Hippocampal formation (tissue), 2 donors: ENCODE measurements at regions not wholly inside any gene's neighbourhood (a gene's known extent, or its start where the extent isn't known, plus 50 kb on each side); places are given as distances from the start of the nearest gene placed in this dataset.
"Not testable (repeated sequence)": the region's sequence is repeated elsewhere in the genome, so short reads cannot be mapped to it uniquely, and the experiment has no call there.

Source experiments
- DNase-seq, 2 donors: peaks; one replicate each; lab custom pipeline; 2025; lab: John Stamatoyannopoulos, UW

DNA sequence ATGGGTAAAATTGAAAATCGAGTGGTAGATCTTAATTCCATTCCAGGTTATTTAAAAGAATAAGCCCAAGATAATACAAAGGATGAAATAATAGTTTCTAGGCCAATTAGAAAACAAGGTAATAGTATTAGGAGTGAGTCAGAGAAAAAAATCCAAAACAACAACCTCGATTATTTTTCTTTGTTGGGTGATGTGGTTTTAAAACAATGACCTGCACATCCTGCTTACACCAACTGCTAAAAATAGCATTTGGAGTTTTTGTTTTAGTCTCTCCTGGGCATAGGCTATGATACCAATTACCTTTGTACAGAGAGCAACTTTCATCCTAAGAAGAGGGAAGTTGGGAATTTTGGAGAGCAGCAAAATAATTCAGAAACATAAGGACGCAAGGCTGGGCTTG lies 101.7 kb upstream of the MYO10 start:
- DNase-seq: no peak

DNA sequence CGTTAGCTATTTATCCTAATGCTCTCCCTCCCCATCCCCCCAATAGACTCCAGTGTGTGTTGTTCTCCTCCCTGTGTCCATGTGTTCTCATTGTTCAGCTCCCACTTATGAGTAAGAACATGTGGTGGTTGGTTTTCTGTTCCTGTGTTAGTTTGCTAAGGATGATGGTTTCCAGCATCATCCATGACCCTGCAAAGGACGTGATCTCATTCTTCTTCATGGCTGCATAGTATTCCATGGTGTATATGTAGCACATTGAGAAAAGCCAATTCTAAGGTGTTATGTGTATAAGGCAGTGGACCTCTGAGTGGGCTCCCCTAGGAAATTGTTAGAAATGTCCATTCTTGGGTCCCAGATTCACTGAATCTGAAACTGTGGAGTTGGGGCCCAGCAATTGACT lies 103.1 kb upstream of the MYO10 start:
- no peak for DNase-seq

- no peak for DNase-seq
Measured at GRCh38 chr5:17042041-17042440, 106.0 kb upstream of the MYO10 start.

DNA sequence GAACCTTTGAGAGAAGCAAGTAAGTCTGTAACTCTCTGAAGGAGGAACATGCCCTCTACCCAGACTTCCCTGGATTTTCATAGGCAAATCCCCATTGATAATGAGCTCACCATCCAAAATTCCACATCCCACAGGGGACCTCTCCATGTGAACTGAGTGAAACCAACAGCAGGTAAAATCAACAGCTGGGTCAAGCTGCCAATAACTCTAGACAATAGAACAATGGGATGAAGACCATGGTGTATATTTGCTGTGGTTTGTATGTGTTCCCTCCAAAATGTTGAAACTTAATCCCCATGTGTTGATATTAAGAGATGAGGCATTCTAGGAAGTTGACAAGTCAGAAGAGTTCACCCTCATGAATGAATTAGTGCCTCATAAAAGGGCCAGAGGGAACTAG lies 110.2 kb upstream of the MYO10 start:
- DNase-seq: no peak

DNA sequence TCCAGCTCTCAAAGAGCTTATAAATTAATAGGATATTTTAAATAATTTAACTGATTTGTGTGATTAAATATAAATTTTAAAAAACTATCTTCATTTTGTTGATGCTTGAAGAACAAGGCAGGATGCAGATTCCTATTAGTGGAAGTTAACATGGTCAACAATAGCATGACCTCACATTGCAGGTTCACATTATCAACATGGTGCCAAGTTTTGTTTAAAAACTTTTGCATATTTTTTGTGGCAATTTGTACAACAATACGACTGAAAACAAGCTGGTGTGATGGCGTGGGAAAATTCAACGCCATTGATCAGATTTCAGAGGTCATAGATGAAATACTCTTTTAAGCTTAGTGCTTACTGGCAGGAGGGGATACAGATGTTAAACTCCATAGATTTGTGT lies 114.1 kb upstream of the MYO10 start:
- DNase-seq: no peak

DNA sequence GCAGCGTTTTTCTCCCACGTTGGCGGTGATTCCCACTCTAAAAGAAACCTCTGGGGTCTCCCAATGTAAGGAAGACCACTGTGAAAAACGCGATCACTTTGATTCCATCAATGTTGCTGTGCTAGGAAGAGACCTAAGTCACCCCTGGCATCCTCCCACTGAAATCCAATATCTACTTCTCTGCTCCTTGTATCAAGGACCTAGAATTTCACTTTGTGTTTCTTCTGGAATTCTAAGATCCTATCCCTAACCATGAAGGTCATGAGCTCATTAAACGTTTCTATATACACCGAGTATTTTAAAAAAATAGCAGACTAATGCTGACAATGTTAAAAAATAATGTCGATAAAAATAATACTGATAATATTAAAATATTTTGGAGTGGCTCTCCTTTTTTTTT lies 118.8 kb upstream of the MYO10 start:
- DNase-seq: no peak

- peak in 1 of 2 donors; percentile 69 for DNase-seq
Measured at GRCh38 chr5:17056141-17056631, 120.1 kb upstream of the MYO10 start.

- no peak for DNase-seq
Measured at GRCh38 chr5:17058438-17058837, 122.3 kb upstream of the MYO10 start.

- no peak for DNase-seq
Measured at GRCh38 chr5:17061973-17062470, 125.9 kb upstream of the MYO10 start.

DNA sequence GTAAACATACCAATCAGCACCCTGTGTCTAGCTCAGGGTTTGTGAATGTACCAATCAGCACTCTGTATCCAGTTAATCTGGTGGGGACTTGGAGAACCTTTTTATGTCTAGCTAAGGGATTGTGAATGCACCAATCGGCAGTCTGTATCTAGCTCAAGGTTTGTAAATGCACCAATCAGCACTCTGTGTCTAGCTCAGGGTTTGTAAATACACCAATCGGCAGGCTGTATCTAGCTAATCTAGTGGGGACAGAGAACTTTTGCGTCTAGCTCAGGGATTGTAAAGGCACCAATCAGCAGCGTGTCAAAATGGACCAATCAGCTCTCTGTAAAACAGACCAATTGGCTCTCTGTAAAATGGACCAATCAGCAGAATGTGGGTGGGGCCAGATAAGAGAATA lies 126.7 kb upstream of the MYO10 start:
- DNase-seq: not testable (repeated sequence)

GRCh38 chr5:17064241-17064640 lies 128.2 kb upstream of the MYO10 start:
- no peak for DNase-seq

DNA sequence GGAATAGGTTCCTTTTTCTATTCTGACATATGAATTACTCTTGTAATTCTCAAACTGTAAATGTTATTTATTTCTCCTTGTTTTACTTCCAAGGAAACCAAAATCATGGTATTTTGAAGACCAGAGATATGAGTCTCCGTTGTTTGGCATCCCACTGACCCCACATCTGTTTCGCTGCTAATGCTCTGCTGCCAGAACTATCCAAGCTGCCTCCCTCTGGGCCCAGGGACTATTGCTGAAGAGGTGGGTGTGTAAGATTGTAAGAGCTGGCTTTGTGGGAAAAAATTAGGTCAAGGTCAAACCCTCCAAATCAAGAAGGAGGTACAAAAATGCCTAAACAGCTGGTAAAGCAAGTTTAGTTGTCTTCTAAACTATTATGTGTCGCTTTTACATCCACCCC lies 129.4 kb upstream of the MYO10 start:
- no peak for DNase-seq

- DNase-seq: not testable (repeated sequence)
Measured at GRCh38 chr5:17066026-17066425, 129.9 kb upstream of the MYO10 start.

- no peak for DNase-seq
Measured at GRCh38 chr5:17067657-17068392, 131.7 kb upstream of the MYO10 start.

- DNase-seq: no peak
Measured at GRCh38 chr5:17069995-17070511, 134.0 kb upstream of the MYO10 start.

GRCh38 chr5:17070647-17071046 lies 134.6 kb upstream of the MYO10 start:
- no peak for DNase-seq

DNA sequence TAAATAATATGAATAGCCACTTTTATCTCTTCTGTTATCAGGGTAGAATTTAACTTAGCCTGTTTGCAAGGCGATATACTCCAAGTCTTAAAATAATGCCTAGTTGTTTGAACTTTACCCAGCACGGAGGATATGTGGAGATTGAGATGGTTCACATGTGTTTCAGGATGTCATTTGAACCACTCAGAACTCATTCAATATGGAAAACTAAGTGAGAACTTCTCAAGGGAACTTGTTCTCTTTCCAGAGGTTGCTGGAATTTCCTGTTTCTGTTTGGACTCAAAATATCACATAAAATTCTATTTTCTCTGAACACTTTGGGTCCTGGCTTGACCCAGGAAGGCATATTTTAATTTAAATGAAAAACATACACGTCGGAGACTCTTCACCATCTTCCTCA lies 139.1 kb upstream of the MYO10 start:
- DNase-seq: no peak

GRCh38 chr5:17076272-17076671 lies 140.2 kb upstream of the MYO10 start:
- no peak for DNase-seq

- DNase-seq: no peak
Measured at GRCh38 chr5:17077440-17078233, 139.8 kb upstream of the BASP1 start.

- no peak for DNase-seq
Measured at GRCh38 chr5:17079562-17079961, 137.9 kb upstream of the BASP1 start.

DNA sequence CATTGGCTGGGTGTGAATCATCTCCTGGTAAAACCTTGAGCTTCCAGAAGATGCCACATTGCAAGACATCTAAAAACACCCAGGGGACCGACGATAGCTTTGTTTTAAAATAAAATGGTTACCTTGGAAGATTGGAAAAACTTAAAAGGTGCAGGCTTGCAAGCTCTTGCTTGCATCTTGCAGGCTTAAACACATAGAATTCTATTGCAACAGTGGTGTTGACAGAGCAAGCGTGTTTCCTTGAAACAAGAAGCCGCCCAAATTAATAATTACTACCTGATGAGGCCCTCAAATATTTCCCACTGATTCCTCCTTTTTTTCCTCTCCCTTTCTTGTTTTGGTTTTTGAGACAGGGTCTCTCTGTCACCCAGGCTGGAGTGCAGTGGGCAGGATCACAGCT lies 137.1 kb upstream of the BASP1 start:
- no peak for DNase-seq

DNA sequence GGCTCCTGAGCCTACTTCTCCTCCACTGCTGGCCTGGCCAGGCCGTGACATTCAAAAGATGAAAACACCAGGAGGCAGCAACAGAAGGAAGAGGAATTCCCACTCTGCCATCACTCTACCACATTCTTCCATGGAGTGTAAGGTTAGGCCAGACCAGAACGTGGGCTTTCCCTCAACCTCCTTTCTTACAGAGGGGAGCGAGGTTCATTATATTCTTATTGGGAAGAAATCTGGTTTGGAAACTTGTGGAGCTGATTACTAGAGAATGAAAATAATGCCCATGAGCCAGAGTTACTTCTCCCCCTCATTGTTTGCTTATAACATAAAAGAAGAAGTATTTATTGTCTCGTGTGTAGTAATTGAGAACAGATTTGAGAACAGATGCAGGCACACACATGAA lies 136.3 kb upstream of the BASP1 start:
- no peak for DNase-seq

DNA sequence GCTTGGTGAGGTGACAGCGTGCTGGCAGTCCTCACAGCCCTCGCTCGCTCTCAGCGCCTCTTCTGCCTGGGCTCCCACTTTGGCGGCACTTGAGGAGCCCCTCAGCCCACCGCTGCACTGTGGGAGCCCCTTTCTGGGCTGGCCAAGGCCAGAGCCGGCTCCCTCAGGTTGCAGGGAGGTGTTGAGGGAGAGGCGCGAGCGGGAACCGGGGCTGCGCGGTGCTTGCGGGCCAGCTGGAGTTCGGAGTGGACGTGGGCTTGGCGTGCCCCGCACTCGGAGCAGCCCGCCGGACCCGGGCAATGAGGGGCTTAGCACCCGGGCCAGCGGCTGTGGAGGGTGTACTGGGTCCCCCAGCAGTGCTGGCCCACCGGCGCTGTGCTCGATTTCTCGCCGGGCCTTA lies 134.2 kb upstream of the BASP1 start:
- not testable (repeated sequence) for DNase-seq
